Spinal cord (tissue), 9 donors: ENCODE measurements at regions not wholly inside any gene's neighbourhood (a gene's known extent, or its start where the extent isn't known, plus 50 kb on each side); places are given as distances from the start of the nearest gene placed in this dataset.
"Not testable (repeated sequence)": the region's sequence is repeated elsewhere in the genome, so short reads cannot be mapped to it uniquely, and the experiment has no call there.

Experiments used
- DNase-seq, 6 donors: peaks; one replicate each; pipeline versions ENCODE4 v3.0.0 to v3.0.0-alpha.2; 2013 to 2015; ENCODE audit warnings: low spot score in 6 of 6, low read depth in 4 of 6
- H3K27ac ChIP-seq: one replicate; pipeline ENCODE4 v1.5.1; 2013; ENCODE audit warnings: low read depth, low read length, control low read depth
- H3K27me3 ChIP-seq: one replicate; pipeline ENCODE4 v1.6.1; 2013; ENCODE audit warnings: low read length; ENCODE audit not compliant: control insufficient read depth, insufficient read depth
- H3K36me3 ChIP-seq: one replicate; pipeline ENCODE4 v1.6.1; 2013; ENCODE audit warnings: low read length; ENCODE audit not compliant: control insufficient read depth, insufficient read depth
- H3K4me1 ChIP-seq: one replicate; pipeline ENCODE4 v1.6.1; 2013; ENCODE audit warnings: low read length; ENCODE audit not compliant: control insufficient read depth, insufficient read depth
- H3K4me3 ChIP-seq: one replicate; pipeline ENCODE4 v1.5.1; 2013; ENCODE audit warnings: low read depth, low read length, control low read depth
- H3K9me3 ChIP-seq: one replicate; pipeline ENCODE4 v1.6.1; 2013; ENCODE audit warnings: low read length; ENCODE audit not compliant: control insufficient read depth, insufficient read depth
- WGBS: methylation state at CpG from one replicate; pipeline ENCODE4 v1.1.5; 2013; ENCODE audit warnings: missing lambda C conversion rate; ENCODE audit not compliant: insufficient coverage; 5-methylcytosine and 5-hydroxymethylcytosine counted together
- donor health status: healthy.

DNA sequence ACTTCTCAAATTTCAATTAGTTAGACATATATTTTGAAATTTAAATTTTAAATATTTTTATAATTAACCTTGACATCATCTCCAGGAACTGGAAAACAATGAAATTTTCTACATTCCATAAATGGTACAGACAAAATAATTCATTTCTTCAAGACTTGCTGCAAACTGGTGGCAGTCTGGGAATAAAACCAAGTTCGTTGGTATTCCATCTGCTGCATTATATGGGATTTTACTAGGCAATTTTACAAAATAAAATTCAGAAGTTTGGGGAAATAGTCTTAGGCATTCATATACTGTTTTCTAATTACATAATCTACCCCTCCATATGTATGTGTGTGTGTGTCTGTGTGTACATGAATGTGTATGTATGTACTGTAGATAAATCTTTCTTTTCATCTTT is 984.6 kb upstream of the KCND2 start:
- Histone ChIP-seq H3K27me3 (no peaks in the 10 kb centered on the region), H3K4me1 (no peaks in the 10 kb centered on the region), H3K27ac (no peak overlapping the region), H3K4me3 (no peak overlapping the region), H3K36me3 (no peaks in the 10 kb centered on the region), H3K9me3 (no peaks in the 10 kb centered on the region)
- WGBS, result no CpG with 5 or more reads among the region's 1 CpG
- DNase-seq, result peak in 1 of 6 donors; percentile 79

DNA sequence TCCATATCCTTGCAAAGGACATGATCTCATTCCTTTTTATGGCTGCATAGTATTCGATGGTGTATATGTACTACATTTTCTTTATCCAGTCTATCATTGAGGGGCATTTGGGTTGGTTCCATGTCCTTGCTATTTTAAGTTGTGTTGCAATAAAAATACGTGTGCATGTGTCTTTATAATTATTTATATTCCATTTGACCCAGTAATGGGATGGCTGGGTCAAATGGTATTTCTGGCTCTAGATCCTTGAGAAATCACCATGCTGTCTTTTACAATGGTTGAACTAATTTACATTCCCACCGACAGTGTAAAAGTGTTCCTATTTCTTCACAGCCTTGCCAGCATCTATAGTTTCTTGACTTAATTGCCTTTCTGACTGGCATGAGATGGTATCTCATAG is 972.6 kb upstream of the KCND2 start:
- H3K36me3 ChIP-seq, H3K4me3 ChIP-seq, H3K27ac ChIP-seq, H3K27me3 ChIP-seq, DNase-seq, H3K9me3 ChIP-seq, H3K4me1 ChIP-seq: not testable (repeated sequence)
- no CpG with 5 or more reads among the region's 3 CpGs for WGBS

DNA sequence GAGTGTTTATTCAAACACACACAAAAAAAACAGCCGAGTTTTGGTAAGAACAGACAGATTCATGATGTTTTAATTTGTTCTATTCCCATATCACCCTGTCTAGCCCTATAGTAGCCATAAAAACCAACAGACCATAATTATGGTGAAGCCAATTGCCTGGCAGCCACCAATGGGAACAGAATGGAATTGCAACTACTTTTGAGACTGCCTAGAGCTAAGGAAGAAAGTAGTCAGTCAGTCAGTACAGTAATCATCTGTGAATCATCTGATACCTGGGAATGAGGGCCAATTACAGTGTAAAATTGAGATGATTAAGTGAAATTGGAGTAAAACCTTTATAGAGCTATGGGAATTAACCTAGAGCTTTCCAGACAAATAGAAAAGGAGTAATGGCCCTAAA is 952.7 kb upstream of the KCND2 start:
- Histone ChIP-seq H3K4me1 (no peaks in the 10 kb centered on the region), H3K27me3 (no peaks in the 10 kb centered on the region), H3K4me3 (no peak overlapping the region), H3K27ac (no peak overlapping the region), H3K36me3 (no peaks in the 10 kb centered on the region), H3K9me3 (no peaks in the 10 kb centered on the region)
- DNase-seq, result peak in 1 of 6 donors; percentile 20
- no CpG with 5 or more reads among the region's 1 CpG for whole genome bisulfite sequencing

DNA sequence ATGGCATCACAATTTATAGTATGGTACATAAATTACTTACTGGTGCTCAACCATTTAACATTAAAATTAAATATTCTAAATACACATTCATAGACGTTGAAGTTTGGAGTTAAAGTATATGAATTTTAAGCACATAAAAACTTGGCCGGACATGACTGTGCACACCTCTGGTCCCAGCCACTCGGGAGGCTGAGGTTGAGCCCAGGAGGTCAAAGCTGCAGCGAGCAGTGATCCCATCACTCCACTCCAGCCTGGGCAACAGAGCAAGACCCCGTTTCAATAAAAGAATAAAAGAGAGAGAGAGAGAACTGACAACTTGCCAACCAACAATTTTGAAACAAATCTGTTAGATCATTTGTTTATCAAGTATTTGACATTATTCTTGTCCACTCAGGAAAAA is 943.3 kb upstream of the KCND2 start:
- whole genome bisulfite sequencing, result no CpG with 5 or more reads among the region's 5 CpGs
- DNase-seq, result no peak

DNA sequence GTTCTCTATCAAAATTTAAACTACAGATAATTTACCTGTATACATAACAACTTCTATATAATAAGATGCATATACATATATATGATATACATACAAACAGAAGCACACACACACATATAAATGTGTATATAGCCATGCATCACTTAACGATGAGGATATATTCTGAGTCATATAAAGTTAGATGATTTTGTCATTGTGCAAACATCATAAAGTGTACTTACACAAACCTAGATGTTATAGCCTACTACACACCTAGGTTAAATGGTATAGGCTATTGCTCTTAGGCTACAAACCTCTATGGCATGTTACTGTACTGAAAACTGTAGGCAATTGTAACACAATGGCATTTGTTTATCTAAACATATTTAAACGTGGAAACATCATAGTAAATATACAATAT is 937.6 kb upstream of the KCND2 start:
- H3K27ac ChIP-seq, result no peak overlapping the region
- H3K4me3 ChIP-seq, result no peak overlapping the region
- WGBS, result no CpG with 5 or more reads among the region's 2 CpGs
- no peaks in the 10 kb centered on the region for H3K4me1 ChIP-seq
- H3K9me3 ChIP-seq, result no peaks in the 10 kb centered on the region
- no peak for DNase-seq
- H3K27me3 ChIP-seq, result no peaks in the 10 kb centered on the region
- H3K36me3 ChIP-seq, result no peaks in the 10 kb centered on the region

More for the DNA sequence above, 943.3 kb upstream of the KCND2 start:
- Histone ChIP-seq H3K27ac (no peak overlapping the region), H3K36me3 (no peaks in the 10 kb centered on the region), H3K9me3 (no peaks in the 10 kb centered on the region), H3K4me1 (no peaks in the 10 kb centered on the region), H3K4me3 (no peak overlapping the region), H3K27me3 (no peaks in the 10 kb centered on the region)

DNA sequence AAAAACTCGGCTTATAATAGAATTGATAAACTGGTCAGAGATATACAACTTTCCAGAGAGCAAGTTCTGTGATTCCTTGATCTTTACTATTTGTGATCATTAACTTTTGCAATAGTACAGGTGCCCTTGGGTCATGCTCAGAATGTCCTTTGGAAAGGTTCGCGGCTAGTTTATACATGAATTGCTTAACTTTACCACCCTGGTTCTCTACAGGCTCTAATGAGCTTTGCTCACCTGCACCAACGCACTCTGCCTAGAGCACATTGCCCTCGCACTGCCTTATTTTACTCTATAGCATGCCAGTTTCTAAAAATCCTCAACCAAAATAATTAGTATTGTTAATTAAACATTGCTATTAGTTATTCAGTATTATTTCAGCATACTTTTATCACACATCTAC is 931.2 kb upstream of the KCND2 start:
- Histone ChIP-seq H3K36me3 (no peaks in the 10 kb centered on the region), H3K27me3 (no peaks in the 10 kb centered on the region), H3K9me3 (no peaks in the 10 kb centered on the region), H3K4me3 (no peak overlapping the region), H3K27ac (no peak overlapping the region), H3K4me1 (no peaks in the 10 kb centered on the region)
- DNase-seq, result no peak
- 87% methylated on average over 3 of the region's 5 CpGs for WGBS

DNA sequence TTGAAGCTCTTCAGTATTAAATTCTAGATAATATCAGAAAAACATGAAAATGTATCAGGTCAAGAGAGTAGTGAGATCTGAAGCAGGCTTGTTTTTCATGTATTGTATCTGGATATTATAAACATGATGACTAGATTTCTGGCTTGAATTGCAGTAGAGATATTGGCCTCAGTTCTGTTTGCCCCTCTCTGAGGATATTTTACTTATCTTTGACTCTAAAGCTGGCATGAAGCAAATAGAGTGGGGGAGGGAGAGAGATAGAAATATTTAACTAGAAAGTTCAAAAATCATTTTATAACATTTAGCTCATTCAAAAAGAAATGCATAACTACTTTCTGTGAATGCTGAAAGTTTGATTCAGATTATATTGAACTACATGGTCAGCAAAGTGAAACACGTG is 929.7 kb upstream of the KCND2 start:
- H3K36me3 ChIP-seq, result no peaks in the 10 kb centered on the region
- H3K4me3 ChIP-seq, result no peak overlapping the region
- no CpG with 5 or more reads among the region's 1 CpG for WGBS
- H3K27me3 ChIP-seq, result no peaks in the 10 kb centered on the region
- H3K4me1 ChIP-seq, result no peaks in the 10 kb centered on the region
- H3K9me3 ChIP-seq, result no peaks in the 10 kb centered on the region
- DNase-seq, result no peak
- no peak overlapping the region for H3K27ac ChIP-seq

DNA sequence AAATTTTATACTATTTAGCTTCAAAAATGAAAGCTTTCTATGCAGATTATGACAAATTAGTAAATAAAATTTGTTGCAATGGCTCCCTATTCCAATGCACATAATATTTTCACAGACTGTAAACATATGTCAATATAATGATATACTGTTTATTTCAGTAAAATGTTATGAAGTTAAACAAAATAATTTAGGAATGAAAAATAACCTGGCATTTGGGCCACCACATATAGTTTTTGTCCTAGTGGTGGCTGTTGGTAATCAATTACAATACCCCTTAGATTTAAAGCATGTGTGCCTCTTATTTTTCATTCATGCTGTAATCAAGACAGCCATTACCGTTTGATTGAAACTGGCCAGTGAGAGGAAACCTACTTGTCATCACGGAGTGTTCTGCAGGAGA is 928.5 kb upstream of the KCND2 start:
- Histone ChIP-seq H3K9me3 (no peaks in the 10 kb centered on the region), H3K27ac (no peak overlapping the region), H3K27me3 (no peaks in the 10 kb centered on the region), H3K4me3 (no peak overlapping the region), H3K4me1 (no peaks in the 10 kb centered on the region), H3K36me3 (no peaks in the 10 kb centered on the region)
- no CpG with 5 or more reads among the region's 2 CpGs for WGBS
- no peak for DNase-seq

DNA sequence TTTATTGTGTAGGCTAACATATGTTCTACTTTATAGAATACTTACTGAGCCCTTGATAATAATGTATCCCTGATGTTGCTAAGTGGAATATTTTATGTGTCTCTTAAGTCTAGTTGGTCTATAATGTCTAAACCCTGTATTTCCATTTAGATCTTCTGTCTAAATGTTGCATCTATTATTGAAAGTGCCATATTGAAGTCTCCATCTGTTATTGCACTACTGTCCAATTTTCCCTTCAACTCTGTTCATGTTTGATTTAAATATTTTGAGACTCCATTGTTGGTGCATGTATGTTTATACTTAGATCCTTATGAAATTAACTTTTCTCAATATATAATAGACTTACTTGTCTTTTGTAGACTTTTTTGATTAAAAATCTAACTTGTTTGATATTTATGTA is 924.5 kb upstream of the KCND2 start:
- Histone ChIP-seq H3K4me1 (no peaks in the 10 kb centered on the region), H3K9me3 (no peaks in the 10 kb centered on the region), H3K36me3 (no peaks in the 10 kb centered on the region), H3K27me3 (no peaks in the 10 kb centered on the region), H3K27ac (no peak overlapping the region), H3K4me3 (no peak overlapping the region)
- peak in 1 of 6 donors; percentile 49 for DNase-seq

DNA sequence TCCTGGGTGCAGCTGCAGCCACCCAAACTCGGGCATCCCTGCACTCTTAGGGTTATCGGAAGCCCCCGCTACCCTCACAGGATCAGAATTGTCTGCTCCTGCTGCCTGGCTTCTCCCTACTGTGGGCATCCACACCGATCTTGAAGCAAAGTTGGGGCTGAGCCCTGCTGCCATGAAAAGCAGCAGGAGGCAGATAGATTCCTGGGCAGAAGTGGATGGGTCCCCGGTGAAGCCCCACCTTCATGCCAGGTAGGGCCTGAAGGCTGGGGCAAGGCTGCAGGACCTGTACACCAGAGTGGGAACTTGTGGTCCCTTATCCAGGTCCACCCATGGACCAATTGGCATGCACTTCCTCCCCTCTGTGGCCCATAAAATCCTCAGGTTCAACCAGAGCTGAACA is 922.6 kb upstream of the KCND2 start:
- Histone ChIP-seq H3K4me1 (no peaks in the 10 kb centered on the region), H3K4me3 (no peak overlapping the region), H3K36me3 (no peaks in the 10 kb centered on the region), H3K27ac (no peak overlapping the region), H3K9me3 (no peaks in the 10 kb centered on the region), H3K27me3 (no peaks in the 10 kb centered on the region)
- WGBS, result 89% methylated on average over 5 of the region's 5 CpGs
- no peak for DNase-seq
